GM21786 (cell line): ENCODE measurements at regions not wholly inside any gene's neighbourhood (a gene's known extent, or its start where the extent isn't known, plus 50 kb on each side); places are given as distances from the start of the nearest gene placed in this dataset.
"Not testable (repeated sequence)": the region's sequence is repeated elsewhere in the genome, so short reads cannot be mapped to it uniquely, and the experiment has no call there.

Experiments
- ATAC-seq: cut with Tn5 transposase; IDR thresholded peaks from one replicate; pipeline ENCODE4 v1.9.1; 2021; ENCODE audit not compliant: unreplicated experiment

DNA sequence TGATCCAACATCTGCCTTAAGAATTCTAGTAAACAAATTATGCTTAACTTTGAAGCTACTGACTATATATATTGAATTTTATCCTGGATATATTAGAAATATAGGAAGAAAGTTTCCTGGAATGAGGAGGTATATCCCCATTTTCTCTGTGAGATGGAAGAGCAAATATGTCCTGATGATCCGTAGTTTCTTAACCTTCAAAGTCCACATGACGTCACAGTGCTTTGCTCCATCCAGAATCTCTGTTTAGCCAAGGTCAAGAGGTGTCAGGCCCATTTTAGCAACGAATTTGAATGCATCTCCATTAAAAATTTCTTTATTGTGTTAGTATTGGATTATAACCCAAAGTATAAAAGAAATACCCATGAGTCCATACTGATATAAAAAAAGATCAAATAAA, 162.5 kb downstream of the PRL start:
- no peak for ATAC-seq

- ATAC-seq, result no peak
Observed at GRCh38 chr6:22135395-22135794, 161.4 kb downstream of the PRL start.

GRCh38 chr6:22140736-22141135, 156.1 kb downstream of the PRL start:
- not testable (repeated sequence) for ATAC-seq

DNA sequence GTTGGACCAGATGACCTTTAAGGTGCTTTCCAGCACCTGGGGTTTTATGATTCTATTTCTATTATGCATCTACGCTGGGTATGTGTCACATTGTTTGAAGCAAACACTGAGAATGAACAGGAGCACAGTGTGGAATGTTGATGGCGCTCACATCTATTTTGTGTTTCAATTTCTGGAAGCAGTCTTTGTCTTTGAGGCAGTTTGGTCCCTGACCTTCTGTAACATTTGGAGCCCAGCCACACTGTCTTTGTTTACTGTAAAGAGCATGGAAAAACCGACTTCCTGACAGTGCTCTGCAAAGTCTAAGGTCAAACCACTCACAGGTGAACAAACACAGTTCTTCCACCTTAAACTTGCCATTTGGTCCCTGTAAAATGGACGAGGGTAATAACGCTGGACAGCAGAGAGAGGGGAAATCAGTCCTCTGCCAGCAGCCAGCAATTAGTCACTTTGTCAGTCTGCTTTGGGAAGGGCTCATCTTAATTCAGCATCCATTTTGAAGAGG, 155.5 kb downstream of the PRL start:
- ATAC-seq, result no peak

DNA sequence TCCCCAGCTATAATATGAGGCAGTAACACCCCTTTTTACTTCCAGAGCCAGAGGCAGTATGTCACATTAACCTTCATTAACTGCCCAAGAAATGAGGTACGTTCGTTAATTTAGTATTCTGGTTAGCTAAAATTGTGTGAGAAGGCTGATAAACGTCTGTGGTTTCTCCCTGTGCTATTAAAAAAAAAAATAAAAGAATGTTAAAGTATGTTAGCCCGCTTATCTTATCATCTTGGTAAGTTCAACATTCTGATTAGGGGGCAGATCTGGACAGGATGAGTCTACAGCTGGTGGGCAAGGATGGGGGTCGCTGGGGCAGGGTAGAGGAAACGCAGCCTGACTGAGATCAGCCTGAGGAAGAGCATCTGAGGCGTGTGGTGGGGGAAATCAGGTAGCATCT, 154.0 kb downstream of the PRL start:
- no peak for ATAC-seq

GRCh38 chr6:22145376-22145775, 151.5 kb downstream of the PRL start:
- no peak for ATAC-seq

- ATAC-seq, result no peak
Observed at GRCh38 chr6:22145823-22146677, 150.8 kb downstream of the PRL start.

- ATAC-seq, result no peak
Observed at GRCh38 chr6:22146678-22146930, 150.2 kb downstream of the PRL start.

DNA sequence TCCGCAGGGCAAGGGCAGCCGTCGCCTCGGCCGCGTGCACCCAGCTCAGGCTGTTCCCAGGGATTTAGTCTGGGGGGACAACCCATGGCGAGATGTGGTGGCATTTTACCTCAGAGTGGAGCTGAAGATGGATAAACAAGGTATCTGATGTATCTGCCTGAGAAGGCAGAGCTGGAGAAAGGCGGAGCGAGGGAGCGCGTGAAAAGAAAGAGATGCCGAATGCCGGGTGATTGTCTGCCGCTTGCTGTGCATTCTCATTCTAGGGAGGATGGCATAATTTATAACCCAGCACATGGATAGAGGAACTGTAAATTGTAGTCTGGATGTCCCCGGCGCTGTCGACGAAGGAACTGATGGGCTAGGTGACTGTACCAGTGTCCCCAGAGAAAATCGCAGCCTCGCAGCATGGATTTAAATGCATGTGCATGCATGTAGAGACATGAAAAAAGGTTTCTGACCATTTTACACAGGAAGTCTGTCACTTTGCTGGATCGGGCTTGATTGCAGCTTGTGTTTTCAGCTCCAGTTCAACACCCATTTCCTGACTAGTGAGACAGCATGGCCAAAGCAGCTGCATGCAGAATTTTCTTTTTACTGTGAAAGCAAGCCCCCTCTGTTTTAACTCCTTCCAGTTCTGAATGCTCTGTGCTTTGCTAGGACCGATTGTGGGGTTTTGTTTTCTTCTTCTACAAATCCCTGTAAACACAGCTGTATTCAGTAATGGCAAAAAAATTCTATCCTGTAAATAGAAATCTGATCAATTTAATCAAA, 149.7 kb downstream of the PRL start:
- ATAC-seq, result no peak

DNA sequence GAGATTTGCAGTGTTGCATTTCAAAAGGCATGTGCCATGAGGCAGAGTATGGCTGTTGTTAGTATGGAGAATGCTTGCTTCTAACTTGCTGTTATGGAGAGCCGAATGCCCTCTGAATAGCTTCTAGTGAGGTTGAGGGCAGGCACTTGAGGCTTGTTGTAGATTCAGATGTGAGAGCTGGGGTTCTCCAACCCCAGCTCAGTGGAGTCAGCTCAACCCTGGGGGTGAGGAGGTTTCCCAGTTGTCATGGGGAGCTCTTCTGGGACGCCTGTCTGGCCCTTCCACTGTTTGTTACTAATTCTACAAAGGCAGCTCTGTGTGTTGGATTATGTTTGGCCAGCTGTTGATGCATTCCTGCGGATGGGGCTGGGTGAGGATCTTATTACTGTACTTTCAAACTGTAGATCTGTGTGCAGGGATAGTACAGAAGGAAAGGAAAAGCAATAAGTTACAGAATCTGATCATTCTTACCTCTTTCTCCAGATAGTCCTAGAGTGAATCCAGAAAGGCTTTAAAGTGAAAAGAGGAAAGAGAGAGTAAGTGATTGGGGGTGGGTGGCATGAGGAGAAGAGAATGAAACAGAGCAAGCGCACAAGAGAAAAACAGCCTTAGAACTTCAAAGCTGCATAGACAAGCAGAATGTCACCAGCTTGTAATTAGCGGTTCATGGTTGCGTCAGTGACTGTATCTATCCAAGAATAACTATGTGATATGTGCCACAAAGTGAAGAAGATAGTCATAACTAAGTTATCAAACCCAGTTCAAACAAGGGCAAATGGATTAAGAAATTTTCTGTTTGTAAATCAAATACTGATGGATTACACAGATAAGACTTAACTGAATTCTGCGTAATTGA, 148.7 kb downstream of the PRL start:
- ATAC-seq, result no peak

DNA sequence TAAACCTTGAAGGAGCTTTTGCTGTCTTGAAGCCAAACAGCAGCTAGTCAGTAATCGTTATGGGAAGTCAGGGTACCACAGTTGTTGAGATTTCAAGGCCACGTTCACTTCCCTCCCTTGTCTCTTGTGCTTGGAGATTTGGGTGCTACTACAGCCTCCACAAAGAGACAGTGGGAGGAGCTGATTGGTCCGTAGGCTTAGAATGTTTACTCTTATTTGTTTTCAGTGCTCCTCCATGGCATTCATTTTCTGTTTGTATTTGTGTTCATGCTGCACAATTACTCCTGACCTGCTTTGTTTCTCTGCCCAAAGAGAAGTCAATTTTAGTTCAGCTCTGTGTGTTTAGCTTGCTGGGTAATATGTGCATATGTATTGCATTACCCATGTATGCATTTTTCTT, 147.7 kb downstream of the PRL start:
- no peak for ATAC-seq

GRCh38 chr6:22149501-22150367, 147.1 kb downstream of the PRL start:
- ATAC-seq, result no peak

GRCh38 chr6:22150368-22151035, 146.3 kb downstream of the PRL start:
- ATAC-seq, result no peak

GRCh38 chr6:22151892-22152291, 144.9 kb downstream of the PRL start:
- no peak for ATAC-seq

- no peak for ATAC-seq
Observed at GRCh38 chr6:22152841-22153240, 144.0 kb downstream of the PRL start.

GRCh38 chr6:22153384-22154158, 143.3 kb downstream of the PRL start:
- no peak for ATAC-seq

- ATAC-seq, result no peak
Observed at GRCh38 chr6:22155551-22155950, 141.3 kb downstream of the PRL start.

DNA sequence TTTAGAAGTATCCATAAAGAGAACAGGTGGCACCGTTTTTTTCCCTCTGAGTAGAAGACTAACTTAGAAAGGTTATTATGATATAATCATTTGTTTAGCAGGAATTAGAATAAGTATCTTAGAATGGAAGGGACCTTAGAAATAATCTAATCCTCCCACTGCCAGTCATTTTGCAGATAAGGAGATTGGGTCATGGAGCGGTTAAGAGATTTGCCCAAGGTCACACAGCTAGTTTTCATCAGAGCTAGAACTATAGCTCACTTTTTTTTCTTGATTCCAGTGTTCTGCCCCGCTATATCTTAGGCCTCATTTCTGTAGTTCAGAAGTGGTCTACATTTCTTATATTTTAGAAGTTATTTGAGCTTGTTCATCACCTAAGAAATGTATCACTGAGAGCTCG, 139.6 kb downstream of the PRL start:
- ATAC-seq, result no peak

- ATAC-seq, result no peak
Observed at GRCh38 chr6:22164236-22164635, 132.6 kb downstream of the PRL start.
